HepG2 (cell line): ENCODE measurements at regions not wholly inside any gene's neighbourhood (a gene's known extent, or its start where the extent isn't known, plus 50 kb on each side); places are given as distances from the start of the nearest gene placed in this dataset.

ENCODE experiments used
- ATAC-seq: fragments of 200-7000 bp; cut with Tn5 transposase; 3 replicates; pipeline ENCODE4 v1.9.1; 2020; ENCODE audit warnings: mild to moderate bottlenecking, moderate library complexity
- BruUV-seq: library from RNA; stranded (reverse); fragments of 400-500 nt; replicated peaks from 2 replicates; lab custom pipeline; 2021; lab: Mats Ljungman, UMichigan
- CTCF ChIA-PET: fragments of 300-600 bp; formaldehyde crosslinking; extraction: SDS; loops from one replicate; lab custom pipeline; 2021; ENCODE audit warnings: low total read pairs, inconsistent platforms, low intra/inter-chr PET ratio; lab: Yijun Ruan, JAX
- POLR2A ChIA-PET: fragments of 350-600 bp; sonication (Branson Sonifier 250); formaldehyde crosslinking; loops from one replicate; lab custom pipeline; 2020; ENCODE audit warnings: antibody characterized with exemption, inconsistent platforms; lab: Yijun Ruan, JAX
- DNase-seq: peaks from one replicate; pipeline ENCODE4 v3.0.0-alpha.2; 2015; ENCODE audit warnings: low spot score
- FAIRE-seq: peaks from 3 replicates; lab custom pipeline; 2011; peaks lifted over from hg19 to GRCh38; lab: Jason Lieb, UNC
- H2AFZ ChIP-seq: one replicate; pipeline ENCODE4 v1.6.1; 2011; ENCODE audit warnings: low read length, inconsistent platforms
- H3K27ac ChIP-seq: fragments of 300-600 bp; 3 replicates; pipeline ENCODE4 v1.8.0; 2011; ENCODE audit warnings: mixed run types, mild to moderate bottlenecking, mixed read lengths, low read length, inconsistent platforms; ENCODE audit not compliant: insufficient read depth; ENCODE audit errors: extremely low read length
- H3K27me3 ChIP-seq, 2 experiments: fragments of 200-600 bp in 1 of 2; 2 replicates in 1 of 2; 3 replicates in 1 of 2; pipeline versions ENCODE4 v1.6.0 to v1.8.0; 2011; ENCODE audit warnings: low read length in 2 of 2, mild to moderate bottlenecking in 2 of 2, moderate library complexity in 2 of 2, inconsistent platforms in 1 of 2; ENCODE audit not compliant: insufficient read depth in 2 of 2, control insufficient read depth in 1 of 2
- H3K36me3 ChIP-seq, 2 experiments: fragments of 200-600 bp in 1 of 2; replicated peaks in 1 of 2; 2 replicates in 1 of 2; 3 replicates in 1 of 2; pipeline versions ENCODE4 v1.5.1 to v1.8.0; 2011; ENCODE audit warnings: low read length in 2 of 2, inconsistent platforms in 1 of 2; ENCODE audit not compliant: insufficient read depth in 2 of 2, control insufficient read depth in 1 of 2
- H3K4me1 ChIP-seq: 2 replicates; pipeline ENCODE4 v1.5.1; 2012; ENCODE audit warnings: low read length, inconsistent platforms; ENCODE audit not compliant: insufficient read depth
- H3K4me2 ChIP-seq: 2 replicates; pipeline ENCODE4 v1.6.0; 2011; ENCODE audit warnings: low read depth, low read length, inconsistent platforms
- H3K4me3 ChIP-seq, 3 experiments: fragments of 200-600 bp in 1 of 3; sonication (generic), shearing (Covaris generic) in 1 of 3; replicated peaks in 1 of 3; 2 replicates each; pipeline ENCODE4 v1.5.1; 2011 to 2016; ENCODE audit warnings: low read length in 3 of 3, inconsistent platforms in 2 of 3, low read depth in 2 of 3, mild to moderate bottlenecking in 2 of 3, control low read depth in 1 of 3, mixed read lengths in 1 of 3; ENCODE audit not compliant: insufficient read depth in 1 of 3
- H3K79me2 ChIP-seq: one replicate; pipeline ENCODE4 v1.6.1; 2011; ENCODE audit warnings: low read length, inconsistent platforms; ENCODE audit not compliant: insufficient read depth
- H3K9ac ChIP-seq: 2 replicates; pipeline ENCODE4 v1.6.0; 2011; ENCODE audit warnings: mild to moderate bottlenecking, low read depth, low read length, inconsistent platforms; ENCODE audit not compliant: insufficient read depth
- H3K9me3 ChIP-seq: 2 replicates; pipeline ENCODE4 v1.5.1; 2012; ENCODE audit warnings: mild to moderate bottlenecking, low read length
- H4K20me1 ChIP-seq: 2 replicates; pipeline ENCODE4 v1.6.0; 2011; ENCODE audit warnings: inconsistent platforms, mild to moderate bottlenecking, low read length, moderate library complexity; ENCODE audit not compliant: insufficient read depth
- BATF2 ChIP-seq: sonication (generic); formaldehyde crosslinking; IDR thresholded peaks from 2 replicates; pipeline ENCODE4 v1.8.0; 2022; ENCODE audit warnings: mild to moderate bottlenecking, missing genetic modification reagents, moderate library complexity
- CEBPB ChIP-seq: IDR thresholded peaks from 2 replicates; pipeline ENCODE4 v1.6.1; 2011; ENCODE audit warnings: low read depth, low read length, improper control_type of control experiment, borderline replicate concordance
- DZIP1 ChIP-seq: sonication (generic); formaldehyde crosslinking; IDR thresholded peaks from 2 replicates; pipeline ENCODE4 v1.5.0; 2020; ENCODE audit warnings: mild to moderate bottlenecking, missing genetic modification reagents
- HCFC1 ChIP-seq: fragments of 150-350 bp; IDR thresholded peaks from 2 replicates; pipeline ENCODE4 v1.6.1; 2014; ENCODE audit warnings: low read depth, low read length
- HDAC2 ChIP-seq: sonication (generic); formaldehyde crosslinking; IDR thresholded peaks from 2 replicates; pipeline ENCODE4 v1.4.0; 2020; ENCODE audit warnings: missing genetic modification reagents
- IRX3 ChIP-seq: sonication (generic); formaldehyde crosslinking; IDR thresholded peaks from 2 replicates; pipeline ENCODE4 v1.8.1; 2023; ENCODE audit warnings: mild to moderate bottlenecking, low read depth, missing genetic modification reagents, borderline replicate concordance
- MED13 ChIP-seq: sonication (generic); formaldehyde crosslinking; IDR thresholded peaks from 2 replicates; pipeline ENCODE4 v1.5.0; 2020; ENCODE audit warnings: missing genetic modification reagents
- MTA1 ChIP-seq: sonication (generic); formaldehyde crosslinking; IDR thresholded peaks from 2 replicates; pipeline ENCODE4 v1.4.0; 2020; ENCODE audit warnings: missing genetic modification reagents, mild to moderate bottlenecking, borderline replicate concordance
- ZBED4 ChIP-seq: sonication (generic); formaldehyde crosslinking; IDR thresholded peaks from 2 replicates; pipeline ENCODE4 v1.4.0; 2020; ENCODE audit warnings: missing genetic modification reagents, borderline replicate concordance
- ZNF263 ChIP-seq: sonication (generic); formaldehyde crosslinking; IDR thresholded peaks from 2 replicates; pipeline ENCODE4 v1.4.0; 2020; ENCODE audit warnings: missing genetic modification reagents
- ZNF280B ChIP-seq: sonication (generic); formaldehyde crosslinking; IDR thresholded peaks from 2 replicates; pipeline ENCODE4 v1.5.0; 2020; ENCODE audit warnings: missing genetic modification reagents, mild to moderate bottlenecking, borderline replicate concordance
- WGBS: methylation state at CpG from one replicate; pipeline ENCODE4 v1.1.6; 2017; ENCODE audit warnings: low lambda C conversion rate; 5-methylcytosine and 5-hydroxymethylcytosine counted together
- in situ Hi-C: cut with HindIII; loops from 2 replicates; pipeline ENCODE4 v1.10.0; 2017; ENCODE audit warnings: low pct_unique_long_range_greater_than_20kb; ENCODE audit not compliant: extremely low pct_ligation_motif_present
- intact Hi-C: fragments of 100-400 bp; cut with micrococcal nuclease; formaldehyde crosslinking; loops from one replicate; pipeline ENCODE4 v1.10.0; 2022; ENCODE audit not compliant: unreplicated experiment

- ATAC-seq: no peak
- Histone ChIP-seq H3K27me3 (peaks cover 0 to 4% of the 10 kb centered on the region in 2 experiments; a peak in 1 of 5 replicates), H4K20me1 (no peaks in the 10 kb centered on the region), H3K4me1 (no peaks in the 10 kb centered on the region), H3K27ac (no peak overlapping the region), H3K9me3 (no peaks in the 10 kb centered on the region), H3K79me2 (no peaks in the 10 kb centered on the region), H3K9ac (no peak overlapping the region), H2AFZ (no peak overlapping the region), H3K4me3 (no peak overlapping the region), H3K4me2 (no peak overlapping the region), H3K36me3 (no peaks in the 10 kb centered on the region)
- POLR2A ChIA-PET: no interaction called here
- CTCF ChIA-PET: no interaction called here
- no peak for DNase-seq
- intact Hi-C loops: no loop called here
- WGBS: 14% methylated on average over 3 of the region's 3 CpGs
- TF ChIP-seq ZNF263 (CRISPR knock-in tag) (no peak), MTA1 (CRISPR knock-in tag) (no peak), ZBED4 (CRISPR knock-in tag) (no peak), DZIP1 (no peak), HDAC2 (CRISPR knock-in tag) (no peak), HCFC1 (no peak), IRX3 (no peak), ZNF280B (no peak), MED13 (CRISPR knock-in tag) (no peak), BATF2 (CRISPR knock-in tag) (no peak), CEBPB (no peak)
- in situ Hi-C loops: no loop called here
- no peak for FAIRE-seq
- BruUV-seq: no TSS peak
Observed at GRCh38 chr4:158371158-158371557, 150.5 kb upstream of the RXFP1 start.
